HepG2 (cell line): ENCODE measurements at regions not wholly inside any gene's neighbourhood (a gene's known extent, or its start where the extent isn't known, plus 50 kb on each side); places are given as distances from the start of the nearest gene placed in this dataset.

ENCODE experiments used
- ATAC-seq: fragments of 200-7000 bp; cut with Tn5 transposase; 3 replicates; pipeline ENCODE4 v1.9.1; 2020; ENCODE audit warnings: mild to moderate bottlenecking, moderate library complexity
- BruUV-seq: library from RNA; stranded (reverse); fragments of 400-500 nt; replicated peaks from 2 replicates; lab custom pipeline; 2021; lab: Mats Ljungman, UMichigan
- CTCF ChIA-PET: fragments of 300-600 bp; formaldehyde crosslinking; extraction: SDS; loops from one replicate; lab custom pipeline; 2021; ENCODE audit warnings: low total read pairs, inconsistent platforms, low intra/inter-chr PET ratio; lab: Yijun Ruan, JAX
- POLR2A ChIA-PET: fragments of 350-600 bp; sonication (Branson Sonifier 250); formaldehyde crosslinking; loops from one replicate; lab custom pipeline; 2020; ENCODE audit warnings: antibody characterized with exemption, inconsistent platforms; lab: Yijun Ruan, JAX
- DNase-seq: peaks from one replicate; pipeline ENCODE4 v3.0.0-alpha.2; 2015; ENCODE audit warnings: low spot score
- FAIRE-seq: peaks from 3 replicates; lab custom pipeline; 2011; peaks lifted over from hg19 to GRCh38; lab: Jason Lieb, UNC
- H2AFZ ChIP-seq: one replicate; pipeline ENCODE4 v1.6.1; 2011; ENCODE audit warnings: low read length, inconsistent platforms
- H3K27ac ChIP-seq: fragments of 300-600 bp; 3 replicates; pipeline ENCODE4 v1.8.0; 2011; ENCODE audit warnings: mixed run types, mild to moderate bottlenecking, mixed read lengths, low read length, inconsistent platforms; ENCODE audit not compliant: insufficient read depth; ENCODE audit errors: extremely low read length
- H3K27me3 ChIP-seq, 2 experiments: fragments of 200-600 bp in 1 of 2; 2 replicates in 1 of 2; 3 replicates in 1 of 2; pipeline versions ENCODE4 v1.6.0 to v1.8.0; 2011; ENCODE audit warnings: low read length in 2 of 2, mild to moderate bottlenecking in 2 of 2, moderate library complexity in 2 of 2, inconsistent platforms in 1 of 2; ENCODE audit not compliant: insufficient read depth in 2 of 2, control insufficient read depth in 1 of 2
- H3K36me3 ChIP-seq, 2 experiments: fragments of 200-600 bp in 1 of 2; replicated peaks in 1 of 2; 2 replicates in 1 of 2; 3 replicates in 1 of 2; pipeline versions ENCODE4 v1.5.1 to v1.8.0; 2011; ENCODE audit warnings: low read length in 2 of 2, inconsistent platforms in 1 of 2; ENCODE audit not compliant: insufficient read depth in 2 of 2, control insufficient read depth in 1 of 2
- H3K4me1 ChIP-seq: 2 replicates; pipeline ENCODE4 v1.5.1; 2012; ENCODE audit warnings: low read length, inconsistent platforms; ENCODE audit not compliant: insufficient read depth
- H3K4me2 ChIP-seq: 2 replicates; pipeline ENCODE4 v1.6.0; 2011; ENCODE audit warnings: low read depth, low read length, inconsistent platforms
- H3K4me3 ChIP-seq, 3 experiments: fragments of 200-600 bp in 1 of 3; sonication (generic), shearing (Covaris generic) in 1 of 3; replicated peaks in 1 of 3; 2 replicates each; pipeline ENCODE4 v1.5.1; 2011 to 2016; ENCODE audit warnings: low read length in 3 of 3, inconsistent platforms in 2 of 3, low read depth in 2 of 3, mild to moderate bottlenecking in 2 of 3, control low read depth in 1 of 3, mixed read lengths in 1 of 3; ENCODE audit not compliant: insufficient read depth in 1 of 3
- H3K79me2 ChIP-seq: one replicate; pipeline ENCODE4 v1.6.1; 2011; ENCODE audit warnings: low read length, inconsistent platforms; ENCODE audit not compliant: insufficient read depth
- H3K9ac ChIP-seq: 2 replicates; pipeline ENCODE4 v1.6.0; 2011; ENCODE audit warnings: mild to moderate bottlenecking, low read depth, low read length, inconsistent platforms; ENCODE audit not compliant: insufficient read depth
- H3K9me3 ChIP-seq: 2 replicates; pipeline ENCODE4 v1.5.1; 2012; ENCODE audit warnings: mild to moderate bottlenecking, low read length
- H4K20me1 ChIP-seq: 2 replicates; pipeline ENCODE4 v1.6.0; 2011; ENCODE audit warnings: inconsistent platforms, mild to moderate bottlenecking, low read length, moderate library complexity; ENCODE audit not compliant: insufficient read depth
- CENPX ChIP-seq: sonication (generic); formaldehyde crosslinking; IDR thresholded peaks from 2 replicates; pipeline ENCODE4 v1.9.0; 2021; ENCODE audit warnings: mild to moderate bottlenecking, missing genetic modification reagents, moderate library complexity
- FOXJ3 ChIP-seq: sonication (generic); formaldehyde crosslinking; IDR thresholded peaks from 2 replicates; pipeline ENCODE4 v1.4.0; 2020; ENCODE audit warnings: missing genetic modification reagents, mild to moderate bottlenecking, borderline replicate concordance
- HNRNPK ChIP-seq: fragments of 200-400 bp; formaldehyde crosslinking; IDR thresholded peaks from 2 replicates; pipeline ENCODE4 v1.6.1; 2018; ENCODE audit warnings: low read length, low read depth, moderate library complexity, mild to moderate bottlenecking; ENCODE audit not compliant: poor library complexity, severe bottlenecking
- KLF9 ChIP-seq: IDR thresholded peaks from 2 replicates; pipeline ENCODE4 v1.6.1; 2016; ENCODE audit warnings: low read depth
- RFX1 ChIP-seq: fragments of 450-650 bp; IDR thresholded peaks from 2 replicates; pipeline ENCODE4 v1.6.1; 2017
- SKI ChIP-seq: fragments of 450-650 bp; IDR thresholded peaks from one replicate; pipeline ENCODE4 v1.6.1; 2018; ENCODE audit warnings: mild to moderate bottlenecking; ENCODE audit not compliant: partially characterized antibody
- ZBTB49 ChIP-seq: sonication (generic); formaldehyde crosslinking; IDR thresholded peaks from 2 replicates; pipeline ENCODE4 v1.4.0; 2020; ENCODE audit warnings: missing genetic modification reagents, borderline replicate concordance
- ZFP37 ChIP-seq: sonication (generic); formaldehyde crosslinking; IDR thresholded peaks from 2 replicates; pipeline ENCODE4 v1.4.0; 2020; ENCODE audit warnings: missing genetic modification reagents, borderline replicate concordance
- ZNF207 ChIP-seq: fragments of 450-650 bp; IDR thresholded peaks from 2 replicates; pipeline ENCODE4 v1.6.1; 2016; ENCODE audit warnings: antibody characterized with exemption, borderline replicate concordance
- ZNF264 ChIP-seq: sonication (generic); formaldehyde crosslinking; IDR thresholded peaks from 2 replicates; pipeline ENCODE4 v1.4.0; 2020; ENCODE audit warnings: missing genetic modification reagents
- ZNF331 ChIP-seq: sonication (generic); formaldehyde crosslinking; IDR thresholded peaks from 2 replicates; pipeline ENCODE4 v1.4.0; 2020; ENCODE audit warnings: missing genetic modification reagents
- ZNF343 ChIP-seq: sonication (generic); formaldehyde crosslinking; IDR thresholded peaks from 2 replicates; pipeline ENCODE4 v1.4.0; 2020; ENCODE audit warnings: mild to moderate bottlenecking, missing genetic modification reagents
- ZNF557 ChIP-seq: sonication (generic); formaldehyde crosslinking; IDR thresholded peaks from 2 replicates; pipeline ENCODE4 v1.4.0; 2020; ENCODE audit warnings: missing genetic modification reagents
- ZNF589 ChIP-seq: sonication (generic); formaldehyde crosslinking; conservative IDR thresholded peaks from 2 replicates; pipeline ENCODE4 v1.8.0; 2022; ENCODE audit warnings: mild to moderate bottlenecking, moderate library complexity, missing genetic modification reagents
- WGBS: methylation state at CpG from one replicate; pipeline ENCODE4 v1.1.6; 2017; ENCODE audit warnings: low lambda C conversion rate; 5-methylcytosine and 5-hydroxymethylcytosine counted together
- in situ Hi-C: cut with HindIII; loops from 2 replicates; pipeline ENCODE4 v1.10.0; 2017; ENCODE audit warnings: low pct_unique_long_range_greater_than_20kb; ENCODE audit not compliant: extremely low pct_ligation_motif_present
- intact Hi-C: fragments of 100-400 bp; cut with micrococcal nuclease; formaldehyde crosslinking; loops from one replicate; pipeline ENCODE4 v1.10.0; 2022; ENCODE audit not compliant: unreplicated experiment

- FAIRE-seq = no peak
- H3K9me3 ChIP-seq = no peaks in the 10 kb centered on the region
- BruUV-seq = no TSS peak
- H3K9ac ChIP-seq = no peak overlapping the region
- no peaks in the 10 kb centered on the region for H3K36me3 ChIP-seq
- no peak for DNase-seq
- in situ Hi-C loops = no loop called here
- H3K4me3 ChIP-seq = no peak overlapping the region
- no peak overlapping the region for H3K27ac ChIP-seq
- H3K79me2 ChIP-seq = no peaks in the 10 kb centered on the region
- TF ChIP-seq RFX1 = no peak
- no peak for TF ChIP-seq SKI
- no peak for TF ChIP-seq ZNF264 (CRISPR knock-in tag)
- TF ChIP-seq ZNF331 = no peak
- TF ChIP-seq ZFP37 (CRISPR knock-in tag) = no peak
- no peak for TF ChIP-seq ZNF207
- no peak for TF ChIP-seq ZNF343 (CRISPR knock-in tag)
- TF ChIP-seq HNRNPK = peak; percentile 92
- no peak for TF ChIP-seq ZNF589 (CRISPR knock-in tag)
- CTCF ChIA-PET = no interaction called here
- no peaks in the 10 kb centered on the region for H4K20me1 ChIP-seq
- peaks cover 43% of the 10 kb centered on the region for H3K4me1 ChIP-seq
- no peak overlapping the region for H3K4me2 ChIP-seq
- POLR2A ChIA-PET = no interaction called here
- no peaks in the 10 kb centered on the region for H3K27me3 ChIP-seq
- H2AFZ ChIP-seq = no peak overlapping the region
- ATAC-seq = no peak
- intact Hi-C loops = no loop called here
Observed at GRCh38 chr12:93169536-93169935, 208.2 kb upstream of the NUDT4 start.

- Histone ChIP-seq H3K9ac (no peak overlapping the region), H2AFZ (no peak overlapping the region), H3K4me3 (no peak overlapping the region), H3K4me1 (peaks cover 39% of the 10 kb centered on the region), H3K36me3 (no peaks in the 10 kb centered on the region), H4K20me1 (no peaks in the 10 kb centered on the region), H3K79me2 (no peaks in the 10 kb centered on the region), H3K9me3 (no peaks in the 10 kb centered on the region), H3K27me3 (no peaks in the 10 kb centered on the region), H3K27ac (no peak overlapping the region), H3K4me2 (no peak overlapping the region)
- in situ Hi-C loops (no loop called here), intact Hi-C loops (no loop called here)
- no peak for ATAC-seq
- no peak for TF ChIP-seq FOXJ3 (CRISPR knock-in tag)
- TF ChIP-seq CENPX (CRISPR knock-in tag) = no peak
- no peak for TF ChIP-seq KLF9 (CRISPR knock-in tag)
- TF ChIP-seq ZNF557 (CRISPR knock-in tag) = no peak
- no peak for TF ChIP-seq ZBTB49 (CRISPR knock-in tag)
- no TSS peak for BruUV-seq
- ChIA-PET POLR2A (no interaction called here), CTCF (no interaction called here)
- no peak for DNase-seq
- no peak for FAIRE-seq
- 64% methylated on average over 2 of the region's 2 CpGs for WGBS
Observed at GRCh38 chr12:93170928-93171327, 206.8 kb upstream of the NUDT4 start.
